HFFc6 (cell line): ENCODE measurements at regions not wholly inside any gene's neighbourhood (a gene's known extent, or its start where the extent isn't known, plus 50 kb on each side); places are given as distances from the start of the nearest gene placed in this dataset.

Source experiments
- DNase-seq: peaks from one replicate; pipeline ENCODE4 v3.0.0-alpha.2; 2018
- H3K27ac Mint-ChIP-seq: 2 replicates; pipeline ENCODE4 v1.8.0; 2020; ENCODE audit warnings: mild to moderate bottlenecking, mixed read lengths
- H3K27me3 Mint-ChIP-seq: 2 replicates; pipeline ENCODE4 v1.8.0; 2021; ENCODE audit warnings: mild to moderate bottlenecking, moderate library complexity, mixed read lengths; ENCODE audit not compliant: insufficient read depth
- H3K36me3 Mint-ChIP-seq: 2 replicates; pipeline ENCODE4 v1.8.0; 2021; ENCODE audit warnings: low read depth, mixed read lengths
- H3K4me1 Mint-ChIP-seq: 2 replicates; pipeline ENCODE4 v1.8.0; 2020; ENCODE audit warnings: low read depth, mixed read lengths
- H3K4me3 Mint-ChIP-seq: 2 replicates; pipeline ENCODE4 v1.8.0; 2020; ENCODE audit warnings: mild to moderate bottlenecking, moderate library complexity, mixed read lengths
- H3K9me3 Mint-ChIP-seq: 2 replicates; pipeline ENCODE4 v1.8.0; 2020; ENCODE audit warnings: mild to moderate bottlenecking, mixed read lengths
- TF ChIP-seq, protein P1 (sequence below): fragments of 200-600 bp; sonication (generic); IDR thresholded peaks from 2 replicates; pipeline ENCODE4 v1.5.0; 2021; ENCODE audit warnings: antibody characterized with exemption, mild to moderate bottlenecking

DNA sequence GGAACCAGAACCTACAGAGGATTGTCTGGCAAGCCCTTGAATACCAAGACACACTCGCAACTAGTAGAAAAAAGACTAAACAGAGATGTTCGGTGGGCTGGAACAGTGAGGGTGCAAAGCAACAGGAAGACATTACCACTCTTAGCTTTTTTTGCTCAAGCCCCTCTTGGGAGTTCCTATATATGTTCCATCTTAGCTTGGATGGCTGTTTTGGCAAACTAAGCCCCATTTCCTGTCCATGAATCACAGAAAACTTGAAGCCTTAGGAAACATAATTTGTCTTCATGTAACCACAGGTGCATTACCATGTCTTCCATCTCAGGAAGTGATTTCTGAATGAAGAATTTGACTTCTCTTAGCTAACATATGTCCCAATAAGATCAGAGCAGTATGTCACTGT lies 446.3 kb downstream of the OLFM4 start:
- no peaks in the 10 kb centered on the region for H3K4me1 Mint-ChIP-seq
- DNase-seq: no peak
- no peak overlapping the region for H3K4me3 Mint-ChIP-seq
- peaks cover 54% of the 10 kb centered on the region for H3K9me3 Mint-ChIP-seq
- H3K27me3 Mint-ChIP-seq: no peaks in the 10 kb centered on the region
- no peaks in the 10 kb centered on the region; the same call in 1 of the 2 replicates for H3K36me3 Mint-ChIP-seq
- TF ChIP-seq, protein P1, sequence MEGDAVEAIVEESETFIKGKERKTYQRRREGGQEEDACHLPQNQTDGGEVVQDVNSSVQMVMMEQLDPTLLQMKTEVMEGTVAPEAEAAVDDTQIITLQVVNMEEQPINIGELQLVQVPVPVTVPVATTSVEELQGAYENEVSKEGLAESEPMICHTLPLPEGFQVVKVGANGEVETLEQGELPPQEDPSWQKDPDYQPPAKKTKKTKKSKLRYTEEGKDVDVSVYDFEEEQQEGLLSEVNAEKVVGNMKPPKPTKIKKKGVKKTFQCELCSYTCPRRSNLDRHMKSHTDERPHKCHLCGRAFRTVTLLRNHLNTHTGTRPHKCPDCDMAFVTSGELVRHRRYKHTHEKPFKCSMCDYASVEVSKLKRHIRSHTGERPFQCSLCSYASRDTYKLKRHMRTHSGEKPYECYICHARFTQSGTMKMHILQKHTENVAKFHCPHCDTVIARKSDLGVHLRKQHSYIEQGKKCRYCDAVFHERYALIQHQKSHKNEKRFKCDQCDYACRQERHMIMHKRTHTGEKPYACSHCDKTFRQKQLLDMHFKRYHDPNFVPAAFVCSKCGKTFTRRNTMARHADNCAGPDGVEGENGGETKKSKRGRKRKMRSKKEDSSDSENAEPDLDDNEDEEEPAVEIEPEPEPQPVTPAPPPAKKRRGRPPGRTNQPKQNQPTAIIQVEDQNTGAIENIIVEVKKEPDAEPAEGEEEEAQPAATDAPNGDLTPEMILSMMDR: no peak
- H3K27ac Mint-ChIP-seq: no peak overlapping the region

GRCh38 chr13:53490752-53491151 lies 462.1 kb downstream of the OLFM4 start:
- Mint-ChIP-seq H3K27ac (no peak overlapping the region), H3K36me3 (no peaks in the 10 kb centered on the region), H3K27me3 (no peaks in the 10 kb centered on the region), H3K9me3 (peaks cover 56% of the 10 kb centered on the region), H3K4me1 (no peaks in the 10 kb centered on the region), H3K4me3 (no peak overlapping the region)
- DNase-seq: no peak
- TF ChIP-seq, protein P1: no peak

DNA sequence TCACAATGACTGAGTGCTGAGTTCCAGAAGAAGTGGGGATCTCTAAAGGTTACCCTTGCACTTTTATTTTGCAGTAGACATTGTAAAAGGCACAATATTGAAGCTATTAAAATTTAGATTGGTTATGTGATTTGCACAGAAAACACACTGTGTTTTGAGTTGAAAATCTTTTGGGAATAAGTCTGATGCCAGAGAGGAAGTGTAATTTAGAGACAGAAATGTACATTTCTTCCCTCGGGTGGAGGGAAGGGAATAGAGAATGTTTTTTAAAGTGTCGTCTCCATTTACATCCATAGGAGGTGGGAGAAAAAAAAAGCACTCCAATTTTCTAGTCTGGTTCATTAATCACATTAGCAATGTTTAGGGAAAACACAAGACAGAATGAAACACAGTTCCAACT lies 465.8 kb downstream of the OLFM4 start:
- Mint-ChIP-seq H3K4me1 (no peaks in the 10 kb centered on the region), H3K4me3 (no peak overlapping the region), H3K27ac (no peak overlapping the region), H3K36me3 (no peaks in the 10 kb centered on the region), H3K9me3 (peaks cover 48% of the 10 kb centered on the region), H3K27me3 (no peaks in the 10 kb centered on the region)
- no peak for DNase-seq
- TF ChIP-seq, protein P1: no peak

DNA sequence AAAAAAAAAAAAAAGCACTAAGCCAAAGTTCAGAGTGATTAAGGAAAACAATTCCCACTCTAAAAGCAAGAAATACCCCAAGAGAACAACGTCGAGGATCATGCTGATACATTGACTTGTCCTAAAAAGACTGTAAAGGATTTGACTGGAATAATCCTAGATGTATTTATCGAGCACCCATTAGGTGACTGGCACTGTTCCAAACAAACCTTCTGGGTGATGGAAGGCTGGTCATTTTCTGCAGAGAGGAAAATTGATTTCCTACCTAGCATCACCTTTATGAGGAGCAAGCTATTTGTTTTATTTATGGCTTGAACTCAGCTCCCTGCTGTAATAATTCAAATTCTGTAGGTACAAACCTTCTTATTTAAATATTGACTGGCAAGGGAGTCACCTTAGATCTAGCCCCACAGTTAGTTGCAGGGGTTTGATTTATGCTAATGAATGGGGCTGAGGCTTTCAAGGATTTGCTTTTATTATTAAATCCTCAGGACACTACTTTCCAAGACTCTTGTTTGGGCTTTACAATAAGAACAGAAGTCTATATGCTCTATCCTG lies 471.0 kb downstream of the OLFM4 start:
- H3K9me3 Mint-ChIP-seq: peaks cover 32% of the 10 kb centered on the region
- no peaks in the 10 kb centered on the region for H3K4me1 Mint-ChIP-seq
- H3K27ac Mint-ChIP-seq: no peak overlapping the region
- H3K4me3 Mint-ChIP-seq: no peak overlapping the region
- TF ChIP-seq, protein P1: no peak
- no peaks in the 10 kb centered on the region for H3K36me3 Mint-ChIP-seq
- no peak for DNase-seq
- no peaks in the 10 kb centered on the region for H3K27me3 Mint-ChIP-seq

GRCh38 chr13:53501387-53501786 lies 472.8 kb downstream of the OLFM4 start:
- H3K27me3 Mint-ChIP-seq: no peaks in the 10 kb centered on the region
- H3K27ac Mint-ChIP-seq: no peak overlapping the region
- TF ChIP-seq, protein P1: no peak
- H3K9me3 Mint-ChIP-seq: peaks cover 32% of the 10 kb centered on the region
- DNase-seq: no peak
- no peaks in the 10 kb centered on the region for H3K36me3 Mint-ChIP-seq
- no peaks in the 10 kb centered on the region for H3K4me1 Mint-ChIP-seq
- no peak overlapping the region for H3K4me3 Mint-ChIP-seq

GRCh38 chr13:53507741-53508140 lies 479.1 kb downstream of the OLFM4 start:
- Mint-ChIP-seq H3K4me1 (no peaks in the 10 kb centered on the region), H3K36me3 (no peaks in the 10 kb centered on the region), H3K27me3 (no peaks in the 10 kb centered on the region), H3K9me3 (peaks cover 24% of the 10 kb centered on the region), H3K4me3 (no peak overlapping the region), H3K27ac (no peak overlapping the region)
- no peak for DNase-seq
- TF ChIP-seq, protein P1: no peak
